SK-N-MC (cell line): ENCODE measurements at regions not wholly inside any gene's neighbourhood (a gene's known extent, or its start where the extent isn't known, plus 50 kb on each side); places are given as distances from the start of the nearest gene placed in this dataset.

Experiments
- EZH2 ChIP-seq: fragments of 200-600 bp; sonication (generic); IDR thresholded peaks from one replicate; pipeline ENCODE4 v1.6.1; 2017; ENCODE audit warnings: antibody characterized with exemption
- POLR2AphosphoS5 ChIP-seq: IDR thresholded peaks from 2 replicates; pipeline ENCODE4 v1.6.1; 2012; ENCODE audit warnings: mild to moderate bottlenecking, low read depth, low read length, borderline replicate concordance

DNA sequence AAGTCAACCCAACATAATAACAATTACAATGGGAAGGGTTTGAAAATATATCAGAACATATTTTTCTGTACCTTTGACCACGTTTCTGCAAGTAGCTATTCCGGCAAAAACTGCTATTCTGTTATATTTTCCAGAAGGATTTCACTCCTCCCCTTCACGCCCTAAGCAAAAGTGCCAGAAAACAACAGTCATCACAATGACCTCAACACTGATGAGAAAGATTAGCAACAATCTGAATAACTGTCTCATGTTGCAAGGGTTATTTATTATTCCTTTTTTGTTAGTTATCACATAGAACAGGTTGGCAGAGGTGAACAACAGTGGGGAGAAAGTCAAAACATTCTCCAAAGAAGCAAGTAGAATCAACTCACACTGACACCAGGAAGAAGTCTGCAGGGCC, 269.4 kb upstream of the ARRDC4 start:
- no peak for TF ChIP-seq POLR2AphosphoS5
- no peak for TF ChIP-seq EZH2
